Osteocyte (in vitro differentiated cells): ENCODE measurements at regions not wholly inside any gene's neighbourhood (a gene's known extent, or its start where the extent isn't known, plus 50 kb on each side); places are given as distances from the start of the nearest gene placed in this dataset.
A peak's percentile ranks its signal among the peaks of the same experiment; 100 is the strongest.
"Not testable (repeated sequence)": the region's sequence is repeated elsewhere in the genome, so short reads cannot be mapped to it uniquely, and the experiment has no call there.

ENCODE experiments used
- DNase-seq: peaks from one replicate; pipeline ENCODE4 v3.0.0; 2021; ENCODE audit warnings: mixed read lengths; ENCODE audit not compliant: unreplicated experiment; ENCODE audit errors: extremely low spot score
- H3K27ac Mint-ChIP-seq: one replicate; pipeline ENCODE4 v1.8.0; 2021; ENCODE audit warnings: mild to moderate bottlenecking, mixed read lengths; ENCODE audit not compliant: unreplicated experiment
- H3K27me3 Mint-ChIP-seq: one replicate; pipeline ENCODE4 v1.8.0; 2021; ENCODE audit warnings: mixed read lengths; ENCODE audit not compliant: unreplicated experiment
- H3K36me3 Mint-ChIP-seq: one replicate; pipeline ENCODE4 v1.8.0; 2021; ENCODE audit warnings: mixed read lengths; ENCODE audit not compliant: unreplicated experiment
- H3K4me1 Mint-ChIP-seq: one replicate; pipeline ENCODE4 v1.8.0; 2021; ENCODE audit warnings: mixed read lengths; ENCODE audit not compliant: unreplicated experiment
- H3K4me3 Mint-ChIP-seq: one replicate; pipeline ENCODE4 v1.8.0; 2021; ENCODE audit warnings: mild to moderate bottlenecking, moderate library complexity, mixed read lengths; ENCODE audit not compliant: unreplicated experiment
- H3K9me3 Mint-ChIP-seq: one replicate; pipeline ENCODE4 v1.8.0; 2021; ENCODE audit warnings: mixed read lengths; ENCODE audit not compliant: unreplicated experiment
- TF ChIP-seq, protein P1 (sequence below): fragments of 200-600 bp; sonication (generic); IDR thresholded peaks from 2 replicates; pipeline ENCODE4 v1.5.0; 2021; ENCODE audit warnings: antibody characterized with exemption, mild to moderate bottlenecking, moderate library complexity

DNA sequence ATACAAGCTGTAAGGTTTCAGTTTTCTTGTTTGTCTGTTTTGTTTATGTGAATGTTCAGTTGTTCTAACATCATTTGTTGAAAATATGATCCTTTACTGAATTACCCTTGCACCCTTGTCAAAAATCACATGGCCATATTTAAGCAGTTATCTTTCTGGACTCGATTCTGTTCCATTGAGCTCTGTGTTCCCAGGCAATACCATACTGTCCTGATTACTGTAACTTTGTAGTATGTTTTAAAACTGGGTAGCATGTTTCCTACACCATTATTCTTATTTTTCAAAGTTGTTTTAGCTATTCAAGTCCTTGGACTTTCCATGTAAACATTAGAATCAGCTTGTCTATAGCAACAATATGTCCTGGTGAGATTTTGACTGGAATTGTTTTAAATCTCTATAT is 66.7 kb upstream of the PRSS3 start:
- Mint-ChIP-seq H3K4me3 (no peak overlapping the region), H3K36me3 (no peaks in the 10 kb centered on the region), H3K4me1 (peaks cover 7% of the 10 kb centered on the region), H3K9me3 (peaks cover 9% of the 10 kb centered on the region), H3K27me3 (peaks cover 39% of the 10 kb centered on the region), H3K27ac (no peak overlapping the region)
- no peak for DNase-seq
- TF ChIP-seq, protein P1, sequence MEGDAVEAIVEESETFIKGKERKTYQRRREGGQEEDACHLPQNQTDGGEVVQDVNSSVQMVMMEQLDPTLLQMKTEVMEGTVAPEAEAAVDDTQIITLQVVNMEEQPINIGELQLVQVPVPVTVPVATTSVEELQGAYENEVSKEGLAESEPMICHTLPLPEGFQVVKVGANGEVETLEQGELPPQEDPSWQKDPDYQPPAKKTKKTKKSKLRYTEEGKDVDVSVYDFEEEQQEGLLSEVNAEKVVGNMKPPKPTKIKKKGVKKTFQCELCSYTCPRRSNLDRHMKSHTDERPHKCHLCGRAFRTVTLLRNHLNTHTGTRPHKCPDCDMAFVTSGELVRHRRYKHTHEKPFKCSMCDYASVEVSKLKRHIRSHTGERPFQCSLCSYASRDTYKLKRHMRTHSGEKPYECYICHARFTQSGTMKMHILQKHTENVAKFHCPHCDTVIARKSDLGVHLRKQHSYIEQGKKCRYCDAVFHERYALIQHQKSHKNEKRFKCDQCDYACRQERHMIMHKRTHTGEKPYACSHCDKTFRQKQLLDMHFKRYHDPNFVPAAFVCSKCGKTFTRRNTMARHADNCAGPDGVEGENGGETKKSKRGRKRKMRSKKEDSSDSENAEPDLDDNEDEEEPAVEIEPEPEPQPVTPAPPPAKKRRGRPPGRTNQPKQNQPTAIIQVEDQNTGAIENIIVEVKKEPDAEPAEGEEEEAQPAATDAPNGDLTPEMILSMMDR = no peak

DNA sequence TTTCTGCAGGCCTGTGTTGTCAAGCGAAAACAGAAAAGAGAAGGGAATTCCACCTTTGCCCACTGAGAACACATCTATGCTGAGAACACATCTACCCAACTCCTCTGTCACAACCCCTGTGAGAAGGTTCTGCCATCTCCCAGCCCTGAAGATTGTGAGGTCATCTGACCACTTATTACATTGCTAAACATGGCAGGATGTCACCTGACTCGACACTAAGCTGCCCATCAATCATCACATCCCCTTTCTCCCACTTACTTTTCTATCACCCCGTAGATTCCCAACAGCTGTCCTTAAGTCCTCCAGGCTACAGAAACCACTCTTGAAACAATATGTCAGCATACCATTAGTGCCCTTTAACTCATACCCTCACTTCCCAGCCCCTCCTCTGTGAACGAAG is 64.2 kb upstream of the PRSS3 start:
- H3K27me3 Mint-ChIP-seq = peaks cover 22% of the 10 kb centered on the region
- peaks cover 9% of the 10 kb centered on the region for H3K9me3 Mint-ChIP-seq
- DNase-seq = no peak
- no peak overlapping the region for H3K4me3 Mint-ChIP-seq
- H3K27ac Mint-ChIP-seq = no peak overlapping the region
- no peaks in the 10 kb centered on the region for H3K36me3 Mint-ChIP-seq
- TF ChIP-seq, protein P1 = no peak
- peaks cover 28% of the 10 kb centered on the region for H3K4me1 Mint-ChIP-seq

DNA sequence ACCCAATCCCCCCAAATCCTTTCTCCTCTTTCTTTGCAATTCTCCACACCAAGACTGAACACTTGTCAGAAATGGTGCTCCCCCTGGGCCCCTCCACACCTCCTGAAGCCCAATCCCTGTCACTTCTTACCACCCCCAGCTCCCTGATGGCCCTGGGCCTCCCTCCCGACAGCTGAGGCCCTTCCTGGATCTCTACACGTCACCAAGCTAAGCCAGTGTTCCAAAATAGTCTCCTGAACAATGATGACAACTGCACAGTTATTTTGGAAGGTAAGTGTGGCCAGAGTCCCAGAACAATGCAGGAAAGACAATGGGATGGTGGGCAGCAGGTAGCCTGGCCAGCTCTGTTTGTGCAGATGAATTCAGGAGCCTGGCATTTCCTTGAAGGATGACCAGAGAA is 63.7 kb upstream of the PRSS3 start:
- Mint-ChIP-seq H3K27ac (no peak overlapping the region), H3K4me3 (no peak overlapping the region), H3K4me1 (peaks cover 28% of the 10 kb centered on the region), H3K9me3 (peaks cover 9% of the 10 kb centered on the region), H3K36me3 (no peaks in the 10 kb centered on the region), H3K27me3 (peaks cover 17% of the 10 kb centered on the region)
- TF ChIP-seq, protein P1 = no peak
- DNase-seq = no peak

DNA sequence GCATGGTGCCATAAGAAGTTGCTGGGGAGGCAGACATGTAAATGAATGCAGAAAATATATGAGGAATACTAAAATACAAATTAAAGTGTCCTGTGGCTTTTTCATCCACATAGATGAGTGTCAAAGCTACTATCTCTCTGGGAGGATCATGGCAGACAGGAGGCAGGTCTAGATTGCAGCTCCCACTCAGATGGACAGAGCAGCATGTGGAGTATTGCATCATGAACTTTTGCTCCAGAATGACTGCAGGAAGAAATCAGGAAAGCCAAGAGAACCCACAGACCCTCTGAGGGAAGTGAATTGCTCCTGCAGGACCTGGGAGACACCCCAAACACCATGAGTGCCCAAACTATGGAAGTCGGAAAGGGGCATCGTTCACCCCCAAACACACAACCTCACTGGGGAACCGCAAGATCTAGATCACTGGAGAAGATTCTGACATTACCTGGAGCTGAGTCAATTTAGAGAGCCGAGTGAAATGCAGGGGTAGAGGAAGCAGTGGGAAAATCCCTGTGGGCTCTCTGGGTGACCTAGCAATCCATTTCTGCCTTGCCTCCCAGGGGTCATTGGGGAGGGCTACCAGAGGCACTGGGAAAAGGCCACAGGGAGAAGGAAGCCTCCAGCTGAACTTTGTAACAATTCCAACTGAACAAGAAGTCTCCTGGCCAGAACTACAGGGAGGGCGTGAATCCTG is 61.0 kb upstream of the PRSS3 start:
- not testable (repeated sequence) for DNase-seq, H3K4me3 Mint-ChIP-seq, H3K9me3 Mint-ChIP-seq, H3K36me3 Mint-ChIP-seq, H3K27me3 Mint-ChIP-seq
- Mint-ChIP-seq H3K27ac (peak overlapping the region; percentile 52), H3K4me1 (peaks cover 33% of the 10 kb centered on the region)

DNA sequence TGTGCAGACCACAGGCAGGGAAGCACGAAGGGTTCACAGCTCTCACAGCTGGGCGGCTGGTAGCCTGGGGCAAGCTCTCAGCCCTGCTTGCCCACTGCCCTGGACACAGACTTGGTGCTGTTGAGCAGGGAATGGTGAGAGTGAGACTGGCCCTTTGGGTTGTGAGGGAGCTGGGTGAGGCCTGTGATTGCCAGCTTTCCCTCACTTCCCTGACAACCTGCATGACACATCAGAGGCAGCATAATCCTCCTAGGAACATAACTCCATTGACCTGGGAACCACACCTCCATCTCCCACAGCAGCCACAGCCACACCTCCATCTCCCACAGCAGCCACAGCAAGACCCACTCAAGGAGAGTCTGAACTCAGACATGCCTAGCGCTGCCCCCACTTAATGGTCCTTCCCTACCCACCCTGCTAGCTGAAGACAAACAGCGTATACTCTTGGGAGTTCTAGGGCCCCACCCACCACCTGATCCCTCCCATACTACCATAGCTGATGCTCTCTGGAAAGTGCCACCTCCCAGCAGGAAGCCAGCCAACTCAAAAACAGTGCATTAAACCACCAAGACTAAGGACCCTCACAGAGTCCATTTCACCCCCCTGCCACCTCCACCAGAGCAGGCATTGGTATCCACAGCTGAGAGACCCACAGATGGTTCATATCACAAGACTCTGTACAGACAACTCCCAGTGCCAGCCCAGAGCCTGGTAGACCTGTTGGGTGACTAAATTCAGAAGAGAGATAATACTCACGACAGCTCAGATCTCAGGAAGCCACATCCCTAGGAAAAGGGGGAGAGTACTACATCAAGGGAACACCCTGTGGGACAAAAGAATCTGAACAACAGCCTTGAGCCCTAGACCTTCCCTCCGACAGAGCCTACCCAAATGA is 60.2 kb upstream of the PRSS3 start:
- DNase-seq, H3K9me3 Mint-ChIP-seq, H3K27me3 Mint-ChIP-seq, H3K36me3 Mint-ChIP-seq, H3K4me3 Mint-ChIP-seq: not testable (repeated sequence)
- peaks cover 35% of the 10 kb centered on the region for H3K4me1 Mint-ChIP-seq
- peak overlapping the region; percentile 52 for H3K27ac Mint-ChIP-seq
